ENCODE measurements at regions not wholly inside any gene's neighbourhood (a gene's known extent, or its start where the extent isn't known, plus 50 kb on each side); places are given as distances from the start of the nearest gene placed in this dataset.

DNA sequence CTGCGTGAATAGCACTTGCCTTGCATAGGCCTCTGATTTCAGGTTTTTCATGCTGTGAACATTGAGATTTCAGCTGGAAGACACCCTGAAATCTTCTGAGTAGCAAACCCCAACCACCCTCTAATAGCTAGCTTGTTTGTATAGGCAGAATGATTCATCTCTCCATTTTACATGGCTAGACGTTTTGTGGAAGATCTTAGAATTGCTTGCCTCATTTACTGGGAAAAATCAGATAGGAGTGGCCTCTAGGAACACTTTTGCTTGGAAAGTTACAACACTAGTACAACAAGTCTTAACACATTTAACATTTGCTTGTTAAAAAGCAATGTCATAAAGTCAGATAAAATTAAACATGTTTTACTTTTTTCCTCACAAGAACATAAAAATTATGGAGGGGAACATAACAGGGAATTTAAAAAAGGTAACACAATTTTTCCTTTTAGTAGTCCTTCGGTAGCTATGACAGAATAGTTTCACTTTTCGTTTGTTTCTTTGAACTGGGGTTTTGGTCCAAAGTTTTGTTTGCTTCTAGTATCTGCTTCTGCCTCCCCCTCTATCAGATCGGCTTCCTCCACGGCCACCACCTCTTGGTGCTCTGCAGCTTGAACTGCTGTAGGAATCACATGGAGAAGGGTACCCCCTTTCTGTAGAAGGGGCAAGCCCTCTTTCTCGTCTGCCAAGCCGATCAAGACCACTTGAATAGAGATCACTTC lies 102.2 kb upstream of the PTCHD4 start (continued):
- TF ChIP-seq ARID5B (CRISPR knock-in tag; IDR thresholded peaks at IDR 0.05) (peak; percentile 66; the same call in 1 of the 2 replicates), U2AF1 (optimal IDR thresholded peaks at IDR 0.05; ENCODE audit: low read depth, low read length) (no peak), PHF5A (CRISPR knock-in tag; IDR thresholded peaks at IDR 0.05; ENCODE audit: low read depth, unreplicated experiment) (no peak), IRF2 (CRISPR knock-in tag; IDR thresholded peaks at IDR 0.05) (peak; percentile 98), ZNF20 (CRISPR knock-in tag; IDR thresholded peaks at IDR 0.05) (no peak), STAG1 (CRISPR knock-in tag; IDR thresholded peaks at IDR 0.05) (no peak), ZBTB33 (CRISPR knock-in tag; IDR thresholded peaks at IDR 0.05) (no peak), KLF16 (CRISPR knock-in tag; IDR thresholded peaks at IDR 0.05) (0 out of 4 replicates have a peak, but pooled peaks of 1 of the 2 experiments have one; percentile 4), KLF12 (CRISPR knock-in tag; IDR thresholded peaks at IDR 0.05; ENCODE audit: borderline replicate concordance) (no peak), HDAC1 (CRISPR knock-in tag; IDR thresholded peaks at IDR 0.05) (no peak), REPIN1 (CRISPR knock-in tag; IDR thresholded peaks at IDR 0.05; ENCODE audit: borderline replicate concordance, low read depth) (no peak; the same call in 1 of the 2 replicates), MYPOP (CRISPR knock-in tag; IDR thresholded peaks at IDR 0.05) (no peak), ZNF558 (CRISPR knock-in tag; IDR thresholded peaks at IDR 0.05; ENCODE audit: borderline replicate concordance) (no peak), PLSCR1 (CRISPR knock-in tag; IDR thresholded peaks at IDR 0.05; ENCODE audit: borderline replicate concordance) (no peak), HMG20A (CRISPR knock-in tag; IDR thresholded peaks at IDR 0.05; ENCODE audit: borderline replicate concordance) (peak; percentile 25; the same call in 1 of the 2 replicates)
- TF ChIP-seq, protein P1, sequence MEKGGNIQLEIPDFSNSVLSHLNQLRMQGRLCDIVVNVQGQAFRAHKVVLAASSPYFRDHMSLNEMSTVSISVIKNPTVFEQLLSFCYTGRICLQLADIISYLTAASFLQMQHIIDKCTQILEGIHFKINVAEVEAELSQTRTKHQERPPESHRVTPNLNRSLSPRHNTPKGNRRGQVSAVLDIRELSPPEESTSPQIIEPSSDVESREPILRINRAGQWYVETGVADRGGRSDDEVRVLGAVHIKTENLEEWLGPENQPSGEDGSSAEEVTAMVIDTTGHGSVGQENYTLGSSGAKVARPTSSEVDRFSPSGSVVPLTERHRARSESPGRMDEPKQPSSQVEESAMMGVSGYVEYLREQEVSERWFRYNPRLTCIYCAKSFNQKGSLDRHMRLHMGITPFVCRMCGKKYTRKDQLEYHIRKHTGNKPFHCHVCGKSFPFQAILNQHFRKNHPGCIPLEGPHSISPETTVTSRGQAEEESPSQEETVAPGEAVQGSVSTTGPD (CRISPR knock-in tag; IDR thresholded peaks at IDR 0.05): no peak
- TF ChIP-seq, protein P2, sequence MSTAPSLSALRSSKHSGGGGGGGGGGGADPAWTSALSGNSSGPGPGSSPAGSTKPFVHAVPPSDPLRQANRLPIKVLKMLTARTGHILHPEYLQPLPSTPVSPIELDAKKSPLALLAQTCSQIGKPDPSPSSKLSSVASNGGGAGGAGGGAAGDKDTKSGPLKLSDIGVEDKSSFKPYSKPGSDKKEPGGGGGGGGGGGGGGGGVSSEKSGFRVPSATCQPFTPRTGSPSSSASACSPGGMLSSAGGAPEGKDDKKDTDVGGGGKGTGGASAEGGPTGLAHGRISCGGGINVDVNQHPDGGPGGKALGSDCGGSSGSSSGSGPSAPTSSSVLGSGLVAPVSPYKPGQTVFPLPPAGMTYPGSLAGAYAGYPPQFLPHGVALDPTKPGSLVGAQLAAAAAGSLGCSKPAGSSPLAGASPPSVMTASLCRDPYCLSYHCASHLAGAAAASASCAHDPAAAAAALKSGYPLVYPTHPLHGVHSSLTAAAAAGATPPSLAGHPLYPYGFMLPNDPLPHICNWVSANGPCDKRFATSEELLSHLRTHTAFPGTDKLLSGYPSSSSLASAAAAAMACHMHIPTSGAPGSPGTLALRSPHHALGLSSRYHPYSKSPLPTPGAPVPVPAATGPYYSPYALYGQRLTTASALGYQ (CRISPR knock-in tag; IDR thresholded peaks at IDR 0.05): no peak
